ENCODE measurements at regions not wholly inside any gene's neighbourhood (a gene's known extent, or its start where the extent isn't known, plus 50 kb on each side); places are given as distances from the start of the nearest gene placed in this dataset.

DNA sequence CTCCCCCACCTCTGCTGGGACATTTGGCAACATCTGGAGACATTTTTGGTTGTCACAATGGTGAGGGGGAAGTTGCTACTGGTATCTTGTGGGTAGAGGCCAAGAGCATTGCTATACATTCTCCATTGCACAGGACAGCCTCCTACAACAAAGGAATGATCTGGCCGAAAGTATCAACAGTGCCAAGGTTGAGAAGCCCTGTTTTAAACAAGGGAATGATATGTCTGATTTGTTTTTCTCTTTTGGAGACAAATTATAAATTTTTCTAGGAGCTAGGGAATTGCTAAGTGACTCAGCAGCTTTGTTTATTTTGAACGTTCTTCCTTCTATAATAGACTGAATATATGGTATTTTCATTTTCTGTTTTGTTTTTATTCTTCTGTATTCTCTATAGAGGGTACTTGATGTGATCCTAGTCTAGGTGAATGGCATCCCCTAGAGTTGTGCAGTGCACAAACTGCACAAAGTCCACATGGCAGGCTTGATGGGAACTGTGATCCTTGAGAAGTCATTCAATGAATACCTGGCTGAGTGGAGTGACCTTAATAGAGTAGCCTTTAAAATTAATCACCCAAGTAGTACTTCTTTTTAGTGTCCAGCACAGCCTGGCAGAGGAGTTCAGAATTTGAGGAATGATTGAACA is 288.6 kb upstream of the USP24 start:
- H3K4me3 ChIP-seq (ENCODE audit: severe bottlenecking), result no peak overlapping the region
- H3K36me3 ChIP-seq (ENCODE audit: low read depth), result no peaks in the 10 kb centered on the region
- no peaks in the 10 kb centered on the region for H3K27me3 ChIP-seq (ENCODE audit: insufficient read depth, poor library complexity, severe bottlenecking)
- no peak for ATAC-seq (ENCODE audit: low read depth)
- H3K9me3 ChIP-seq (ENCODE audit: severe bottlenecking), result no peaks in the 10 kb centered on the region
- TF ChIP-seq, protein P1, sequence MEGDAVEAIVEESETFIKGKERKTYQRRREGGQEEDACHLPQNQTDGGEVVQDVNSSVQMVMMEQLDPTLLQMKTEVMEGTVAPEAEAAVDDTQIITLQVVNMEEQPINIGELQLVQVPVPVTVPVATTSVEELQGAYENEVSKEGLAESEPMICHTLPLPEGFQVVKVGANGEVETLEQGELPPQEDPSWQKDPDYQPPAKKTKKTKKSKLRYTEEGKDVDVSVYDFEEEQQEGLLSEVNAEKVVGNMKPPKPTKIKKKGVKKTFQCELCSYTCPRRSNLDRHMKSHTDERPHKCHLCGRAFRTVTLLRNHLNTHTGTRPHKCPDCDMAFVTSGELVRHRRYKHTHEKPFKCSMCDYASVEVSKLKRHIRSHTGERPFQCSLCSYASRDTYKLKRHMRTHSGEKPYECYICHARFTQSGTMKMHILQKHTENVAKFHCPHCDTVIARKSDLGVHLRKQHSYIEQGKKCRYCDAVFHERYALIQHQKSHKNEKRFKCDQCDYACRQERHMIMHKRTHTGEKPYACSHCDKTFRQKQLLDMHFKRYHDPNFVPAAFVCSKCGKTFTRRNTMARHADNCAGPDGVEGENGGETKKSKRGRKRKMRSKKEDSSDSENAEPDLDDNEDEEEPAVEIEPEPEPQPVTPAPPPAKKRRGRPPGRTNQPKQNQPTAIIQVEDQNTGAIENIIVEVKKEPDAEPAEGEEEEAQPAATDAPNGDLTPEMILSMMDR (IDR thresholded peaks at IDR 0.05; ENCODE audit: poor library complexity, severe bottlenecking), result no peak
- DNase-seq (ENCODE audit: low spot score), result no peak
- no peak overlapping the region for H3K27ac ChIP-seq (ENCODE audit: poor library complexity, severe bottlenecking)
- H3K4me1 ChIP-seq (ENCODE audit: insufficient read depth, poor library complexity, severe bottlenecking), result peaks cover 11% of the 10 kb centered on the region

DNA sequence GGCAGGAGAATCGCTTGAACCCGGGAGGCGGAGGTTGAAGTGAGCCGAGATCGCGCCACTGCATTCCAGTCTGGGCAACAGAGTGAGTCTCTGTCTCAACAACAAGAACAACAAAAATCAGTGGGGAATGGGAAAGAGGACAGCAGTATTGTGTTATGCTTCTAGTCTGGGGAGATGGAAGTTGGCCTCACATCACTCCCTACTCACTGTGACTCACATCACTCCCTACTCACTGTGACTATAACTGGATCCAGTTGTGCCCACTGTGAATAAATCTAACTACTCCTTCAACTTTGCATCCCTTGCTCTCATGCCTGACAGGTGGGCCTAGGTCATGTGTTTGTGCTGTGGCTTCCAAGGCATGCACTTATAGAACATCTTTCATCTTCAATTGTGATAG is 285.4 kb upstream of the USP24 start:
- Histone ChIP-seq H3K27me3 (ENCODE audit: insufficient read depth, poor library complexity, severe bottlenecking) (no peaks in the 10 kb centered on the region), H3K4me1 (ENCODE audit: insufficient read depth, poor library complexity, severe bottlenecking) (no peaks in the 10 kb centered on the region), H3K27ac (ENCODE audit: poor library complexity, severe bottlenecking) (no peak overlapping the region), H3K9me3 (ENCODE audit: severe bottlenecking) (no peaks in the 10 kb centered on the region), H3K4me3 (ENCODE audit: severe bottlenecking) (no peak overlapping the region), H3K36me3 (ENCODE audit: low read depth) (no peaks in the 10 kb centered on the region)
- ATAC-seq (ENCODE audit: low read depth) (no peak), DNase-seq (ENCODE audit: low spot score) (no peak)
- TF ChIP-seq, protein P1 (IDR thresholded peaks at IDR 0.05; ENCODE audit: poor library complexity, severe bottlenecking), result no peak

DNA sequence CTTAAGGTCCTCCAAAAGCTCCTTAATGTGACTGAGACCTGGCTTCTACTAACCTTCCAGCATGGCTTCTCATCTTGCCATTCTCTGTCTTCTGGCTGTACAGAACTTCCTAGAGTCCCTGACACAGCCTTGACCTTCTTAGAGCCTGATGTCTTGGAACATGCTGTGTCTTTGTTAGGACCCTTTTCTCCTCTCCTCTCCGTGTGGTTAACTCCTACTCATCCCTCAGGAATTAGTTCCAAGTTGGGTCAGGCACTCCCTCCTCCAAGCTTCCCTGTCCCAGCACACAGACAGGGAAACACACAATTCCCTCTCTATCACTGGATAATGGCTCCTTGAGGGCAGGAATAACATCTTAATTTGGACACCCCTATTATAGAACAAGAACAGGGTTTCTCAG is 275.4 kb upstream of the USP24 start:
- no peaks in the 10 kb centered on the region for H3K9me3 ChIP-seq (ENCODE audit: severe bottlenecking)
- TF ChIP-seq, protein P1 (IDR thresholded peaks at IDR 0.05; ENCODE audit: poor library complexity, severe bottlenecking), result no peak
- ATAC-seq (ENCODE audit: low read depth) (peak; percentile 62; the same call in 2 of the 3 replicates), DNase-seq (ENCODE audit: low spot score) (no peak)
- no peak overlapping the region for H3K4me3 ChIP-seq (ENCODE audit: severe bottlenecking)
- no peak overlapping the region for H3K27ac ChIP-seq (ENCODE audit: poor library complexity, severe bottlenecking)
- no peaks in the 10 kb centered on the region for H3K27me3 ChIP-seq (ENCODE audit: insufficient read depth, poor library complexity, severe bottlenecking)
- H3K4me1 ChIP-seq (ENCODE audit: insufficient read depth, poor library complexity, severe bottlenecking), result no peaks in the 10 kb centered on the region
- H3K36me3 ChIP-seq (ENCODE audit: low read depth), result no peaks in the 10 kb centered on the region

DNA sequence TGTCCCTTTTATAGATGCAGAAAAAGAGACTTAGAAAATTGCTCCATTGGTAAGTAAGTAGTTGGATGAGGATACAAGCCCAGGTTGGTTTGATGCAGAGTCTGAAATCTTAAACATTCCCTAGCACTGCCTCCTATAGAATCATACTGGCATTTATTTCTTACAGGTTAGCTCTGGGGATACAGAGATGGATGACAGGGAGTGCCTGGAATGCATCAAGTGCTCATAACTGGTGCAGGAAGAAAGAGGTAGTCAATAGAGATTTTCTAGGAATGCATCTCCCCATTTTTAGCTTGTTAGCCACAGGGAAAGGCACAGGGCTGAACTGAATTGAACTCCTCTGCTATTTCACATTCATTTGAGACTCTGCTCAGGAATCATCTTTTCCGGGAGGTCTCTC is 269.0 kb upstream of the USP24 start:
- DNase-seq (ENCODE audit: low spot score) (no peak), ATAC-seq (ENCODE audit: low read depth) (0 out of 3 replicates have a peak, but pooled peaks have one; percentile 36)
- no peak overlapping the region for H3K27ac ChIP-seq (ENCODE audit: poor library complexity, severe bottlenecking)
- H3K27me3 ChIP-seq (ENCODE audit: insufficient read depth, poor library complexity, severe bottlenecking), result no peaks in the 10 kb centered on the region
- H3K36me3 ChIP-seq (ENCODE audit: low read depth), result no peaks in the 10 kb centered on the region
- TF ChIP-seq, protein P1 (IDR thresholded peaks at IDR 0.05; ENCODE audit: poor library complexity, severe bottlenecking), result no peak
- H3K9me3 ChIP-seq (ENCODE audit: severe bottlenecking), result no peaks in the 10 kb centered on the region
- no peaks in the 10 kb centered on the region for H3K4me1 ChIP-seq (ENCODE audit: insufficient read depth, poor library complexity, severe bottlenecking)
- H3K4me3 ChIP-seq (ENCODE audit: severe bottlenecking), result no peak overlapping the region

DNA sequence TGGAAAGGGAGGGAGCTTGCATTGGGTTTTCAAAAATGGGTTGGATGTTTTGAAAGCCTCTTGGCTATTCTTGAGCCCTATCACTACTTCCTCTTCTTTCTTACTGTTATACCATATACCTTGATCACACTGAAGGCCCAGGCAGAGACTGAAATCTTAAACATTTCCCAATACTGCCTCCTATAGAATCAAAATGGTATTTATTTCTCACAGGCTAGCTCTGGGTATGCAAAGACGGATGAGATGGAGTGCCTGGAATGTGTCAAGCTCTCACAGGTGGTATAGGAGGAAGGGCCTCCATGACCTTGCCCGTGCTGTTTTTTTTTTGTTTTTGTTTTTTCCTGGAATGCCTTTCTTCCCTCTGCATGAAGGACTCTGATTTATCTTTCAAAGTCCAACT is 268.4 kb upstream of the USP24 start:
- Histone ChIP-seq H3K4me1 (ENCODE audit: insufficient read depth, poor library complexity, severe bottlenecking) (no peaks in the 10 kb centered on the region), H3K27me3 (ENCODE audit: insufficient read depth, poor library complexity, severe bottlenecking) (no peaks in the 10 kb centered on the region), H3K36me3 (ENCODE audit: low read depth) (no peaks in the 10 kb centered on the region), H3K27ac (ENCODE audit: poor library complexity, severe bottlenecking) (no peak overlapping the region), H3K9me3 (ENCODE audit: severe bottlenecking) (no peaks in the 10 kb centered on the region), H3K4me3 (ENCODE audit: severe bottlenecking) (no peak overlapping the region)
- ATAC-seq (ENCODE audit: low read depth) (no peak), DNase-seq (ENCODE audit: low spot score) (no peak)
- TF ChIP-seq, protein P1 (IDR thresholded peaks at IDR 0.05; ENCODE audit: poor library complexity, severe bottlenecking), result no peak

Data from RWPE2 (cell line).